ENCODE measurements at regions not wholly inside any gene's neighbourhood (a gene's known extent, or its start where the extent isn't known, plus 50 kb on each side); places are given as distances from the start of the nearest gene placed in this dataset.

GRCh38 chr12:46917821-46918220 is 92.0 kb upstream of the SLC38A4 start:
- TF ChIP-seq EZH2 (IDR thresholded peaks at IDR 0.05; ENCODE audit: low read length), result no peak
- TF ChIP-seq CTCF (optimal IDR thresholded peaks at IDR 0.05 in 1 of 3, IDR thresholded peaks at IDR 0.05 in 1 of 3, conservative IDR thresholded peaks at IDR 0.05 in 1 of 3; ENCODE audit: extremely low read depth in 1 of 3, insufficient read depth in 2 of 3, low read length in 3 of 3), result no peak
- Histone ChIP-seq H3K9ac (ENCODE audit: control insufficient read depth, extremely low read depth, insufficient read depth, low read length) (no peak overlapping the region), H3K4me3 (ENCODE audit: control insufficient read depth in 2 of 3, extremely low read depth in 1 of 3, insufficient read depth in 2 of 3, low read depth in 1 of 3, low read length in 3 of 3) (no peak overlapping the region), H3K4me2 (ENCODE audit: control insufficient read depth, extremely low read depth, insufficient read depth, low read depth, low read length) (no peak overlapping the region), H3K27me3 (ENCODE audit: control insufficient read depth, extremely low read depth, insufficient read depth, low read length) (no peaks in the 10 kb centered on the region), H3K79me2 (ENCODE audit: control insufficient read depth, insufficient read depth, low read length) (no peaks in the 10 kb centered on the region), H3K27ac (ENCODE audit: control insufficient read depth, insufficient read depth, low read length) (no peak overlapping the region), H3K9me3 (ENCODE audit: control insufficient read depth, low read depth, low read length) (no peaks in the 10 kb centered on the region), H4K20me1 (ENCODE audit: control insufficient read depth, extremely low read depth, insufficient read depth, low read length) (no peaks in the 10 kb centered on the region), H3K4me1 (ENCODE audit: control insufficient read depth, extremely low read depth, insufficient read depth, low read length) (peaks cover 8% of the 10 kb centered on the region), H2AFZ (ENCODE audit: control insufficient read depth, low read length) (no peak overlapping the region), H3K36me3 (ENCODE audit: control insufficient read depth in 2 of 2, extremely low read depth in 1 of 2, insufficient read depth in 2 of 2, low read length in 2 of 2) (no peaks in the 10 kb centered on the region), H3K9me1 (ENCODE audit: control insufficient read depth, extremely low read depth, insufficient read depth, low read length) (no peaks in the 10 kb centered on the region)
- DNase-seq (ENCODE audit: low read depth, low spot score), result no peak
- dilution Hi-C loops (cut with MboI; ENCODE audit: extremely low pct_ligation_motif_present, low sequenced_read_pairs), result no loop called here
- FAIRE-seq, result no peak

GRCh38 chr12:46918631-46919030 is 92.8 kb upstream of the SLC38A4 start:
- H3K9ac ChIP-seq (ENCODE audit: control insufficient read depth, extremely low read depth, insufficient read depth, low read length), result no peak overlapping the region
- no peaks in the 10 kb centered on the region for H3K79me2 ChIP-seq (ENCODE audit: control insufficient read depth, insufficient read depth, low read length)
- no peak overlapping the region for H3K4me2 ChIP-seq (ENCODE audit: control insufficient read depth, extremely low read depth, insufficient read depth, low read depth, low read length)
- TF ChIP-seq EZH2 (IDR thresholded peaks at IDR 0.05; ENCODE audit: low read length) (no peak), CTCF (optimal IDR thresholded peaks at IDR 0.05 in 1 of 3, IDR thresholded peaks at IDR 0.05 in 1 of 3, conservative IDR thresholded peaks at IDR 0.05 in 1 of 3; ENCODE audit: extremely low read depth in 1 of 3, insufficient read depth in 2 of 3, low read length in 3 of 3) (no peak)
- DNase-seq (ENCODE audit: low read depth, low spot score) (no peak), FAIRE-seq (no peak)
- no peaks in the 10 kb centered on the region for H3K9me1 ChIP-seq (ENCODE audit: control insufficient read depth, extremely low read depth, insufficient read depth, low read length)
- H3K4me1 ChIP-seq (ENCODE audit: control insufficient read depth, extremely low read depth, insufficient read depth, low read length), result peaks cover 8% of the 10 kb centered on the region
- no peak overlapping the region for H3K27ac ChIP-seq (ENCODE audit: control insufficient read depth, insufficient read depth, low read length)
- no peak overlapping the region for H3K4me3 ChIP-seq (ENCODE audit: control insufficient read depth in 2 of 3, extremely low read depth in 1 of 3, insufficient read depth in 2 of 3, low read depth in 1 of 3, low read length in 3 of 3)
- no peaks in the 10 kb centered on the region for H3K36me3 ChIP-seq (ENCODE audit: control insufficient read depth in 2 of 2, extremely low read depth in 1 of 2, insufficient read depth in 2 of 2, low read length in 2 of 2)
- H2AFZ ChIP-seq (ENCODE audit: control insufficient read depth, low read length), result no peak overlapping the region
- dilution Hi-C loops (cut with MboI; ENCODE audit: extremely low pct_ligation_motif_present, low sequenced_read_pairs), result no loop called here
- H4K20me1 ChIP-seq (ENCODE audit: control insufficient read depth, extremely low read depth, insufficient read depth, low read length), result no peaks in the 10 kb centered on the region
- H3K27me3 ChIP-seq (ENCODE audit: control insufficient read depth, extremely low read depth, insufficient read depth, low read length), result no peaks in the 10 kb centered on the region
- no peaks in the 10 kb centered on the region for H3K9me3 ChIP-seq (ENCODE audit: control insufficient read depth, low read depth, low read length)
